Thyroid gland (tissue), 4 donors: ENCODE measurements at regions not wholly inside any gene's neighbourhood (a gene's known extent, or its start where the extent isn't known, plus 50 kb on each side); places are given as distances from the start of the nearest gene placed in this dataset.

ENCODE experiments used
- POLR2A ChIP-seq, 2 donors: fragments of 450-650 bp; IDR thresholded peaks; one replicate each; pipeline ENCODE4 v1.6.1; 2017; ENCODE audit warnings: antibody characterized with exemption in 2 of 2, mild to moderate bottlenecking in 2 of 2, moderate library complexity in 1 of 2
- TF ChIP-seq, protein P1 (sequence below), 6 experiments: fragments of 200-600 bp in 3 of 6; fragments of 450-650 bp in 3 of 6; sonication (generic) in 3 of 6; IDR thresholded peaks; one replicate each; pipeline ENCODE4 v1.5.1; 2016 to 2019; ENCODE audit warnings: antibody characterized with exemption in 6 of 6, mild to moderate bottlenecking in 2 of 6, inconsistent platforms in 1 of 6, moderate library complexity in 1 of 6

- TF ChIP-seq, protein P1, sequence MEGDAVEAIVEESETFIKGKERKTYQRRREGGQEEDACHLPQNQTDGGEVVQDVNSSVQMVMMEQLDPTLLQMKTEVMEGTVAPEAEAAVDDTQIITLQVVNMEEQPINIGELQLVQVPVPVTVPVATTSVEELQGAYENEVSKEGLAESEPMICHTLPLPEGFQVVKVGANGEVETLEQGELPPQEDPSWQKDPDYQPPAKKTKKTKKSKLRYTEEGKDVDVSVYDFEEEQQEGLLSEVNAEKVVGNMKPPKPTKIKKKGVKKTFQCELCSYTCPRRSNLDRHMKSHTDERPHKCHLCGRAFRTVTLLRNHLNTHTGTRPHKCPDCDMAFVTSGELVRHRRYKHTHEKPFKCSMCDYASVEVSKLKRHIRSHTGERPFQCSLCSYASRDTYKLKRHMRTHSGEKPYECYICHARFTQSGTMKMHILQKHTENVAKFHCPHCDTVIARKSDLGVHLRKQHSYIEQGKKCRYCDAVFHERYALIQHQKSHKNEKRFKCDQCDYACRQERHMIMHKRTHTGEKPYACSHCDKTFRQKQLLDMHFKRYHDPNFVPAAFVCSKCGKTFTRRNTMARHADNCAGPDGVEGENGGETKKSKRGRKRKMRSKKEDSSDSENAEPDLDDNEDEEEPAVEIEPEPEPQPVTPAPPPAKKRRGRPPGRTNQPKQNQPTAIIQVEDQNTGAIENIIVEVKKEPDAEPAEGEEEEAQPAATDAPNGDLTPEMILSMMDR (IDR thresholded peaks at IDR 0.05) = no peak
- TF ChIP-seq POLR2A (IDR thresholded peaks at IDR 0.05) = no peak
Measured at GRCh38 chr17:79666111-79666510, 55.3 kb upstream of the RBFOX3 start.
